Esophagus muscularis mucosa (tissue), 3 donors: ENCODE measurements at regions not wholly inside any gene's neighbourhood (a gene's known extent, or its start where the extent isn't known, plus 50 kb on each side); places are given as distances from the start of the nearest gene placed in this dataset.

Experiments
- CTCF ChIP-seq, 3 experiments: fragments of 200-600 bp in 2 of 3; fragments of 450-650 bp in 1 of 3; sonication (generic) in 2 of 3; IDR thresholded peaks; one replicate each; pipeline ENCODE4 v1.5.1; 2017 to 2019; ENCODE audit warnings: antibody characterized with exemption in 3 of 3, mild to moderate bottlenecking in 2 of 3, moderate library complexity in 1 of 3
- POLR2A ChIP-seq: fragments of 450-650 bp; IDR thresholded peaks from one replicate; pipeline ENCODE4 v1.6.1; 2017; ENCODE audit warnings: antibody characterized with exemption, moderate library complexity, mild to moderate bottlenecking, low read depth
- POLR2AphosphoS5 ChIP-seq, 2 donors: sonication (generic); formaldehyde crosslinking; IDR thresholded peaks; one replicate each; pipeline ENCODE4 v1.6.1; 2017; ENCODE audit warnings: antibody characterized with exemption in 2 of 2

- TF ChIP-seq CTCF (IDR thresholded peaks at IDR 0.05) (no peak), POLR2A (no peak), POLR2AphosphoS5 (IDR thresholded peaks at IDR 0.05) (no peak)
Measured at GRCh38 chr3:194973366-194974000, 287.8 kb downstream of the FAM43A start.
